ENCODE measurements at regions not wholly inside any gene's neighbourhood (a gene's known extent, or its start where the extent isn't known, plus 50 kb on each side); places are given as distances from the start of the nearest gene placed in this dataset.

DNA sequence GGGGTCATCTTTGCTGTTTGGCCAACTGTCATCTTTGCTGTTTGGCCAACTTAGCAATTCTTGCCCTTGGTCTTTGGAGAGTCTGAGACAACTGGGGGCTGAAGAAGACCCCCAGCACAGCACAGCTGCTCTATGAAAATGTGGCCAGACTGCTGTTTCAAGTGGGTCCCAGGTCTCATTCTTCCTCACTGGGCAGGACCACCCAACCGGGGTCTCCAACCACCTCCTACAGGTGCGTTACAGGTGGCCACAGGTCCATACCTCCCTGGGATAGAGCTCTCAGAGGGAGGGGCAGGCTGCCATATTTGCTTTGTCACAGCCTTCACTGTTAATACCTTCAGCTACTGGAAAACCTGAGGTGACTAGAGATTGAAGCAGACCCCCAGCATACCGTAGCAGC is 82.1 kb upstream of the TCEAL2 start:
- no peak overlapping the region for H2AFZ ChIP-seq (ENCODE audit: control insufficient read depth, low read depth, low read length)
- ChIA-PET SMC1A (ENCODE audit: uncharacterized antibody, unreplicated experiment) (no interaction called here), RAD21 (ENCODE audit: unreplicated experiment) (no interaction called here), POLR2A (no interaction called here), CTCF (no interaction called here)
- no peak for TF ChIP-seq IRF5 (IDR thresholded peaks at IDR 0.05; ENCODE audit: borderline replicate concordance)
- TF ChIP-seq BACH1 (IDR thresholded peaks at IDR 0.05; ENCODE audit: borderline replicate concordance): no peak
- no peak for TF ChIP-seq ELK1 (IDR thresholded peaks at IDR 0.05; ENCODE audit: low read depth, low read length)
- TF ChIP-seq ZNF274 (IDR thresholded peaks at IDR 0.05; ENCODE audit: insufficient read depth, insufficient read length): no peak
- no peak for TF ChIP-seq MXI1 (IDR thresholded peaks at IDR 0.05; ENCODE audit: low read depth, low read length)
- TF ChIP-seq MEF2B (IDR thresholded peaks at IDR 0.05; ENCODE audit: partially characterized antibody, poor library complexity, severe bottlenecking): no peak
- TF ChIP-seq GATAD2B (conservative IDR thresholded peaks at IDR 0.05; ENCODE audit: low read depth): no peak
- TF ChIP-seq RCOR1 (conservative IDR thresholded peaks at IDR 0.05; ENCODE audit: low read depth, low read length): no peak
- TF ChIP-seq MEF2A (IDR thresholded peaks at IDR 0.05; ENCODE audit: insufficient read depth, low read depth, low read length): no peak
- no peak for TF ChIP-seq ZNF384 (IDR thresholded peaks at IDR 0.05; ENCODE audit: borderline replicate concordance, low read depth, low read length)
- TF ChIP-seq DPF2 (IDR thresholded peaks at IDR 0.05): no peak
- no peak for TF ChIP-seq SREBF2 (IDR thresholded peaks at IDR 0.05; ENCODE audit: low read length)
- TF ChIP-seq, protein P1, sequence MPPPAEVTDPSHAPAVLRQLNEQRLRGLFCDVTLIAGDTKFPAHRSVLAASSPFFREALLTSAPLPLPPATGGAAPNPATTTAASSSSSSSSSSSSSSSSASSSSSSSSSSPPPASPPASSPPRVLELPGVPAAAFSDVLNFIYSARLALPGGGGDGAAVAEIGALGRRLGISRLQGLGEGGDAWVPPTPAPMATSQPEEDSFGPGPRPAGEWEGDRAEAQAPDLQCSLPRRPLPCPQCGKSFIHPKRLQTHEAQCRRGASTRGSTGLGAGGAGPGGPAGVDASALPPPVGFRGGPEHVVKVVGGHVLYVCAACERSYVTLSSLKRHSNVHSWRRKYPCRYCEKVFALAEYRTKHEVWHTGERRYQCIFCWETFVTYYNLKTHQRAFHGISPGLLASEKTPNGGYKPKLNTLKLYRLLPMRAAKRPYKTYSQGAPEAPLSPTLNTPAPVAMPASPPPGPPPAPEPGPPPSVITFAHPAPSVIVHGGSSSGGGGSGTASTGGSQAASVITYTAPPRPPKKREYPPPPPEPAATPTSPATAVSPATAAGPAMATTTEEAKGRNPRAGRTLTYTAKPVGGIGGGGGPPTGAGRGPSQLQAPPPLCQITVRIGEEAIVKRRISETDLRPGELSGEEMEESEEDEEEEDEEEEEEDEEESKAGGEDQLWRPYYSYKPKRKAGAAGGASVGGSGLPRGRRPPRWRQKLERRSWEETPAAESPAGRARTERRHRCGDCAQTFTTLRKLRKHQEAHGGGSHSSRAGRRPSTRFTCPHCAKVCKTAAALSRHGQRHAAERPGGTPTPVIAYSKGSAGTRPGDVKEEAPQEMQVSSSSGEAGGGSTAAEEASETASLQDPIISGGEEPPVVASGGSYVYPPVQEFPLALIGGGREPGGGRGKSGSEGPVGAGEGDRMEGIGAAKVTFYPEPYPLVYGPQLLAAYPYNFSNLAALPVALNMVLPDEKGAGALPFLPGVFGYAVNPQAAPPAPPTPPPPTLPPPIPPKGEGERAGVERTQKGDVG (CRISPR knock-in tag; IDR thresholded peaks at IDR 0.05): no peak
- no peak for TF ChIP-seq NFXL1 (IDR thresholded peaks at IDR 0.05; ENCODE audit: borderline replicate concordance)
- TF ChIP-seq, protein P2, sequence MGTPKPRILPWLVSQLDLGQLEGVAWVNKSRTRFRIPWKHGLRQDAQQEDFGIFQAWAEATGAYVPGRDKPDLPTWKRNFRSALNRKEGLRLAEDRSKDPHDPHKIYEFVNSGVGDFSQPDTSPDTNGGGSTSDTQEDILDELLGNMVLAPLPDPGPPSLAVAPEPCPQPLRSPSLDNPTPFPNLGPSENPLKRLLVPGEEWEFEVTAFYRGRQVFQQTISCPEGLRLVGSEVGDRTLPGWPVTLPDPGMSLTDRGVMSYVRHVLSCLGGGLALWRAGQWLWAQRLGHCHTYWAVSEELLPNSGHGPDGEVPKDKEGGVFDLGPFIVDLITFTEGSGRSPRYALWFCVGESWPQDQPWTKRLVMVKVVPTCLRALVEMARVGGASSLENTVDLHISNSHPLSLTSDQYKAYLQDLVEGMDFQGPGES (IDR thresholded peaks at IDR 0.05): no peak
- no peak for TF ChIP-seq TCF3 (IDR thresholded peaks at IDR 0.05; ENCODE audit: borderline replicate concordance, insufficient read depth, low read depth, low read length)
- no peak for TF ChIP-seq RUNX3 (IDR thresholded peaks at IDR 0.05; ENCODE audit: low read length)
- TF ChIP-seq ZZZ3 (IDR thresholded peaks at IDR 0.05; ENCODE audit: control insufficient read depth, insufficient read length, low read depth): no peak
- 0% methylated on average over 3 of the region's 3 CpGs for WGBS (ENCODE audit: insufficient coverage, insufficient replicate concordance, low lambda C conversion rate, missing lambda C conversion rate)
- no peaks in the 10 kb centered on the region for H3K27me3 ChIP-seq (replicated peaks in 1 of 2; ENCODE audit: control insufficient read depth in 2 of 2, insufficient read depth in 2 of 2, low read length in 1 of 2)
- no peaks in the 10 kb centered on the region for H3K9me3 ChIP-seq (replicated peaks; ENCODE audit: control insufficient read depth, insufficient read depth, low read length)
- H4K20me1 ChIP-seq (ENCODE audit: control insufficient read depth, insufficient read depth): no peaks in the 10 kb centered on the region
- no peak overlapping the region for H3K4me3 ChIP-seq
- H3K79me2 ChIP-seq (ENCODE audit: control insufficient read depth, insufficient read depth, low read length): no peaks in the 10 kb centered on the region
- no peaks in the 10 kb centered on the region for H3K4me1 ChIP-seq (ENCODE audit: control insufficient read depth, insufficient read depth, low read length)
- no peaks in the 10 kb centered on the region for H3K36me3 ChIP-seq (ENCODE audit: control insufficient read depth in 2 of 2, insufficient read depth in 2 of 2, low read length in 1 of 2)
- no TSS peak for BruUV-seq (replicated peaks)
- intact Hi-C loops (cut with micrococcal nuclease; ENCODE audit: unreplicated experiment): no loop called here
- H3K4me2 ChIP-seq (ENCODE audit: control insufficient read depth, insufficient read depth): no peak overlapping the region
- H3K9ac ChIP-seq (ENCODE audit: control insufficient read depth, insufficient read depth, low read length): no peak overlapping the region
- no peak for DNase-seq (ENCODE audit: low read depth, low spot score)
- no peak overlapping the region for H3K27ac ChIP-seq (ENCODE audit: control insufficient read depth, insufficient read depth)
- in situ Hi-C loops (cut with MboI): no loop called here
- no peak for ATAC-seq
- FAIRE-seq: no peak
